Body of pancreas (tissue), 4 donors: ENCODE measurements at regions not wholly inside any gene's neighbourhood (a gene's known extent, or its start where the extent isn't known, plus 50 kb on each side); places are given as distances from the start of the nearest gene placed in this dataset.

Source experiments
- POLR2A ChIP-seq, 3 donors: fragments of 450-650 bp; IDR thresholded peaks; one replicate each; pipeline ENCODE4 v1.6.1; 2016; ENCODE audit warnings: antibody characterized with exemption in 3 of 3, mild to moderate bottlenecking in 2 of 3
- TF ChIP-seq, protein P1 (sequence below), 7 experiments: fragments of 450-650 bp in 4 of 7; fragments of 200-600 bp in 3 of 7; sonication (generic) in 3 of 7; IDR thresholded peaks; one replicate each; pipeline ENCODE4 v1.5.1; 2016 to 2019; ENCODE audit warnings: antibody characterized with exemption in 7 of 7

DNA sequence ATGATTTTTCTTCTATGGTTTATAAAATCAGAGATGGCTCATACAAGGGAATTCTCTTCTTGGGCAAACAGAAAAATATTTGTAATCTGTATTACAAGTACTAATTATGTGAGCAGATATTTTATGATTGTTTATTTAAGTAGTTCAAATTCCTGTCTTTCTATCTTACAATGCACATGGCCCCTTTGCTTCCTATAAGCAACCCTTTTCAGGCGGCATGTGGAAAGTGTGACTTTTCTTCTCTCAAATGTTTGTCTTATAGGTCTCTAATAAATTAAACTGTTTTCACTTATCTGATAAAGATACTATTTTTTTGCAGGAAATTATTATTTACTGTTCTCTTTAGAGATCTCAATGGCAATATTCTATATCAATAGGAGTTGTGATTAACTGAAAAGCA, 259.3 kb upstream of the MAGEB18 start:
- TF ChIP-seq, protein P1, sequence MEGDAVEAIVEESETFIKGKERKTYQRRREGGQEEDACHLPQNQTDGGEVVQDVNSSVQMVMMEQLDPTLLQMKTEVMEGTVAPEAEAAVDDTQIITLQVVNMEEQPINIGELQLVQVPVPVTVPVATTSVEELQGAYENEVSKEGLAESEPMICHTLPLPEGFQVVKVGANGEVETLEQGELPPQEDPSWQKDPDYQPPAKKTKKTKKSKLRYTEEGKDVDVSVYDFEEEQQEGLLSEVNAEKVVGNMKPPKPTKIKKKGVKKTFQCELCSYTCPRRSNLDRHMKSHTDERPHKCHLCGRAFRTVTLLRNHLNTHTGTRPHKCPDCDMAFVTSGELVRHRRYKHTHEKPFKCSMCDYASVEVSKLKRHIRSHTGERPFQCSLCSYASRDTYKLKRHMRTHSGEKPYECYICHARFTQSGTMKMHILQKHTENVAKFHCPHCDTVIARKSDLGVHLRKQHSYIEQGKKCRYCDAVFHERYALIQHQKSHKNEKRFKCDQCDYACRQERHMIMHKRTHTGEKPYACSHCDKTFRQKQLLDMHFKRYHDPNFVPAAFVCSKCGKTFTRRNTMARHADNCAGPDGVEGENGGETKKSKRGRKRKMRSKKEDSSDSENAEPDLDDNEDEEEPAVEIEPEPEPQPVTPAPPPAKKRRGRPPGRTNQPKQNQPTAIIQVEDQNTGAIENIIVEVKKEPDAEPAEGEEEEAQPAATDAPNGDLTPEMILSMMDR (IDR thresholded peaks at IDR 0.05), result no peak
- no peak for TF ChIP-seq POLR2A (IDR thresholded peaks at IDR 0.05)
